ENCODE measurements at regions not wholly inside any gene's neighbourhood (a gene's known extent, or its start where the extent isn't known, plus 50 kb on each side); places are given as distances from the start of the nearest gene placed in this dataset.

GRCh38 chrX:80207327-80207726, 192.8 kb downstream of the TBX22 start:
- Histone ChIP-seq H3K9me3 (no peaks in the 10 kb centered on the region), H3K27me3 (replicated peaks; ENCODE audit: insufficient read depth) (no peaks in the 10 kb centered on the region), H3K4me1 (replicated peaks) (no peaks in the 10 kb centered on the region), H3K27ac (no peak overlapping the region), H3K36me3 (no peaks in the 10 kb centered on the region), H3K4me3 (no peak overlapping the region)
- TF ChIP-seq CTCF (IDR thresholded peaks at IDR 0.05) = no peak
- no peak for TF ChIP-seq POLR2AphosphoS5 (IDR thresholded peaks at IDR 0.05)
- no peak for TF ChIP-seq POLR2A (IDR thresholded peaks at IDR 0.05)
- WGBS = 90% methylated on average over 2 of the region's 6 CpGs
- DNase-seq (ENCODE audit: low spot score) = no peak
- intact Hi-C loops (cut with DNase I) = no loop called here

- Histone ChIP-seq H3K36me3 (no peaks in the 10 kb centered on the region), H3K27me3 (replicated peaks; ENCODE audit: insufficient read depth) (no peaks in the 10 kb centered on the region), H3K9me3 (no peaks in the 10 kb centered on the region), H3K4me1 (replicated peaks) (no peaks in the 10 kb centered on the region), H3K27ac (no peak overlapping the region), H3K4me3 (no peak overlapping the region)
- intact Hi-C loops (cut with DNase I) = no loop called here
- TF ChIP-seq POLR2AphosphoS5 (IDR thresholded peaks at IDR 0.05) (no peak), POLR2A (IDR thresholded peaks at IDR 0.05) (no peak), CTCF (IDR thresholded peaks at IDR 0.05) (no peak)
- no peak for DNase-seq (ENCODE audit: low spot score)
- 85% methylated on average over 2 of the region's 2 CpGs for WGBS
Observed at GRCh38 chrX:80216086-80216485, 201.5 kb downstream of the TBX22 start.

GRCh38 chrX:80223982-80224579, 196.2 kb upstream of the TENT5D start:
- Histone ChIP-seq H3K9me3 (no peaks in the 10 kb centered on the region), H3K27ac (no peak overlapping the region), H3K4me3 (no peak overlapping the region), H3K4me1 (replicated peaks) (no peaks in the 10 kb centered on the region), H3K36me3 (no peaks in the 10 kb centered on the region), H3K27me3 (replicated peaks; ENCODE audit: insufficient read depth) (no peaks in the 10 kb centered on the region)
- no peak for DNase-seq (ENCODE audit: low spot score)
- intact Hi-C loops (cut with DNase I) = no loop called here
- TF ChIP-seq CTCF (IDR thresholded peaks at IDR 0.05) (no peak), POLR2A (IDR thresholded peaks at IDR 0.05) (no peak), POLR2AphosphoS5 (IDR thresholded peaks at IDR 0.05) (no peak)

- WGBS = 53% methylated on average over 2 of the region's 2 CpGs
- no peak overlapping the region for H3K27ac ChIP-seq
Observed at GRCh38 chrX:80229626-80230025, 190.6 kb upstream of the TENT5D start.

More at GRCh38 chrX:80229626-80230025, 190.6 kb upstream of the TENT5D start:
- intact Hi-C loops (cut with DNase I) = no loop called here
- no peak for DNase-seq (ENCODE audit: low spot score)
- Histone ChIP-seq H3K4me1 (replicated peaks) (no peaks in the 10 kb centered on the region), H3K4me3 (no peak overlapping the region), H3K27me3 (replicated peaks; ENCODE audit: insufficient read depth) (no peaks in the 10 kb centered on the region), H3K36me3 (no peaks in the 10 kb centered on the region), H3K9me3 (no peaks in the 10 kb centered on the region)
- TF ChIP-seq POLR2A (IDR thresholded peaks at IDR 0.05) (no peak), POLR2AphosphoS5 (IDR thresholded peaks at IDR 0.05) (no peak), CTCF (IDR thresholded peaks at IDR 0.05) (no peak)
